ENCODE measurements at regions not wholly inside any gene's neighbourhood (a gene's known extent, or its start where the extent isn't known, plus 50 kb on each side); places are given as distances from the start of the nearest gene placed in this dataset.

DNA sequence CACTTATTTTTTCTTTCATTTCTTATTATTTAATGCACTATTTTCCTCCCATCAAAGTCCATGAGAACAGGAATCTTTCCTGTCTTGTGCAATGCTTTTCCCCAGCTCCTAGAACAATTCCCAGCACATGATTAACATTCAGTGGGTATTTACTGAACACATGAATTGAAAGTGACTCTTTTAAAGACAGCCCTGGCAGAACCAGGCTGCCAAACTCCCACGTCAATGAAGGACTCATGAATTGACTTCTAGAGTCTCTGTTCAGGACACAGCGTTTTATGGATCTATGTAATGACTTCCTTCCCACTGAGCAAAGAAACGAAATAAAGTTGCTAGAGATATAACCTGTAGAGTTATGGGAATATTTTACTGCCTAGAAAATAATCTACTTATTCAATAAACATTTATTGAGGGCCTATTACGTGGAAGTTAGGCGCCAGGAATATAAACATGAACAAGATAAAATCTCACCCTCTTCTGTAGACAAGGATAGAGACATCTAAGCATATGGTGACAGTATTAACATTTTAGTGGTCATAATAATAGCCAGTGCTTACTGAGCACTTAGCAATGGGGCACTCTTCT lies 485.9 kb upstream of the KLF4 start:
- no peak for DNase-seq (ENCODE audit: low spot score)
- TF ChIP-seq, protein P1, sequence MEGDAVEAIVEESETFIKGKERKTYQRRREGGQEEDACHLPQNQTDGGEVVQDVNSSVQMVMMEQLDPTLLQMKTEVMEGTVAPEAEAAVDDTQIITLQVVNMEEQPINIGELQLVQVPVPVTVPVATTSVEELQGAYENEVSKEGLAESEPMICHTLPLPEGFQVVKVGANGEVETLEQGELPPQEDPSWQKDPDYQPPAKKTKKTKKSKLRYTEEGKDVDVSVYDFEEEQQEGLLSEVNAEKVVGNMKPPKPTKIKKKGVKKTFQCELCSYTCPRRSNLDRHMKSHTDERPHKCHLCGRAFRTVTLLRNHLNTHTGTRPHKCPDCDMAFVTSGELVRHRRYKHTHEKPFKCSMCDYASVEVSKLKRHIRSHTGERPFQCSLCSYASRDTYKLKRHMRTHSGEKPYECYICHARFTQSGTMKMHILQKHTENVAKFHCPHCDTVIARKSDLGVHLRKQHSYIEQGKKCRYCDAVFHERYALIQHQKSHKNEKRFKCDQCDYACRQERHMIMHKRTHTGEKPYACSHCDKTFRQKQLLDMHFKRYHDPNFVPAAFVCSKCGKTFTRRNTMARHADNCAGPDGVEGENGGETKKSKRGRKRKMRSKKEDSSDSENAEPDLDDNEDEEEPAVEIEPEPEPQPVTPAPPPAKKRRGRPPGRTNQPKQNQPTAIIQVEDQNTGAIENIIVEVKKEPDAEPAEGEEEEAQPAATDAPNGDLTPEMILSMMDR (conservative IDR thresholded peaks at IDR 0.05; ENCODE audit: low read depth): no peak
- ChIA-PET POLR2A (ENCODE audit: low non-redundant PET) (no interaction called here), CTCF (no interaction called here)
- H3K27ac ChIP-seq: no peak overlapping the region

DNA sequence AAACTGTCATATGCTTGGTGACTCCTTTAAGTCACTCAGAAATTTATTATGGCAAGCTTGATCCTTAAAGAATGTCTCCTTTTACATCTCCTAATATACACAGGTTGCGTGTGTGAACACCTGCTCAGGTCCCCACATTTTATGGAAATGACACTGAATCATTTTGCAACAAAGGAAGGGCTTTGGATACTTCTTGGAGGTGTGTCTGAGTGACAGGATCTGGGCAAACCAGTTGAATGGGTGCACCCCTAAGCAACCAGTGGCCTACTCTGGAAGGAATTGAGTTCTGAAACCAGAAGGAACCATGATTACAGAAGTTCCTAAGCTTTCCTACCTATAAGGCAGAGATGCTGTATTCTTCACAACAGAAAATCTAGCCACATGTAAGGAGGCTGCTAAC lies 483.9 kb upstream of the KLF4 start:
- TF ChIP-seq, protein P1 (conservative IDR thresholded peaks at IDR 0.05; ENCODE audit: low read depth): no peak
- DNase-seq (ENCODE audit: low spot score): no peak
- POLR2A ChIA-PET (ENCODE audit: low non-redundant PET): no interaction called here
- CTCF ChIA-PET: interaction anchor here (0.6 to 0.7 kb wide), 2 partner anchors 266 to 472 kb away, joined by 3 to 8 read pairs; no protein-coding TSS in a partner anchor
- no peak overlapping the region for H3K27ac ChIP-seq

DNA sequence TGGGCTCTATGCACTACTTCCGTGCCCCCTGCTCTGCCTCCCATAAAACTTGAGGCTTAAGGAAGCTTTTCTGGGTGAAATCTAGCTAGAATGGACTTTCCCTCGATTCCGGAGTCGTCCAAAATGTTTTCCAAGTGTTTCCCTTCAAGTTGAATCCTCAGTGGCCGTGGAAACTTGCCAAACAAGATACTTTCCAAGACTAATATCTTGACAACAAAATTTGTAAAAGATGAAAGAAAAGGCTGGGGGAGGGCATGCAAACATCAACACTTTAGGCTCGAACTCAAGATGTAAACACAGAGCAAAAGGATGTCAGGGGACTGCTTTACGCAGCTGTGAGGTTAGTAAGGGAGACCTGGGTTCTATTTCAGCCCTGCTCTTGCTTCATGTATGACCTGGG lies 482.8 kb upstream of the KLF4 start:
- TF ChIP-seq, protein P1 (conservative IDR thresholded peaks at IDR 0.05; ENCODE audit: low read depth): no peak
- ChIA-PET CTCF (interaction anchor here (0.7 kb wide), 2 partner anchors 9 to 1799 kb away, joined by 3 read pairs; no protein-coding TSS in a partner anchor), POLR2A (ENCODE audit: low non-redundant PET) (no interaction called here)
- H3K27ac ChIP-seq: no peak overlapping the region
- DNase-seq (ENCODE audit: low spot score): no peak

DNA sequence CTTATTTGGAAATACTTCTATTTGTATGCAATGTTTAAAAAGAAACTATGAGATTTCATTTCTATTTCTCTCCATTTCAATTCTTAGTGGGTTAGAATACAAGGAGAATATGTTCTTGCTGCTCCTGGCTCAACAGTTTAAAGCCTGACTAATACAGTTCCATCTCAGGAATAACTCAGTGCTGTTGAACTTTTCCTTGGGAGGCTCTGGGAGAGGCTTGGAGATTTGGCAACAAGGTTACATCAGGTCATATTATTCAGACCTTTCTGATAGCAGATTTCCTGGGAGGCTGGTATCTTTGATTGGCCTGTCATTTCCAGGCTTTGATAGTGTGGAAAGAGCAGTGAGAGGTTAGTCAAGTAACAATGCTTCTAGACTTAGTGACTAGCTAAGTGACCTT lies 481.7 kb upstream of the KLF4 start:
- CTCF ChIA-PET: interaction anchor here (0.6 kb wide), 2 partner anchors 171 to 300 kb away, joined by 3 read pairs; no protein-coding TSS in a partner anchor
- TF ChIP-seq, protein P1 (conservative IDR thresholded peaks at IDR 0.05; ENCODE audit: low read depth): no peak
- POLR2A ChIA-PET (ENCODE audit: low non-redundant PET): no interaction called here
- H3K27ac ChIP-seq: no peak overlapping the region
- no peak for DNase-seq (ENCODE audit: low spot score)

DNA sequence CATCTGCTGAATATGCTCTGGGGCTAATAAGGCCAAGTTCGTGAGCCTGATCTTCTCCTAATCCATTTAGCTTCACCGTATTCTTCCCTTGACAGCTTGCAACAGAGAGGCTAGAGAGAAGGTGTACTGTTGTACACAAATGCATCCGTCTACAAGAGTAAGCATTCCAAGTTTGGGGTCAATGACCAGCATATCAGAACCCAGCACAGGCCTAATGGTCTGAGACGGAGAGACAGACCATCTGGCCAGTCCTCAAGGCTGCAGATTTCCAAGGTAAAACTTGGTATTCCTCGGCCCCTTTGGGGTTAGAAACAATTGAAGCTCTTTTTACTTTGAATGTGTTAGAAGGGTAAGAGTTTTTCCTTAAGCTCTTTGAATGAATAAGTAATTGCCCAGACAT lies 481.2 kb upstream of the KLF4 start:
- no peak overlapping the region for H3K27ac ChIP-seq
- POLR2A ChIA-PET (ENCODE audit: low non-redundant PET): no interaction called here
- no peak for DNase-seq (ENCODE audit: low spot score)
- TF ChIP-seq, protein P1 (conservative IDR thresholded peaks at IDR 0.05; ENCODE audit: low read depth): no peak
- CTCF ChIA-PET: interaction anchor here (0.6 kb wide), 3 partner anchors 172 to 785 kb away, joined by 3 read pairs; no protein-coding TSS in a partner anchor

DNA sequence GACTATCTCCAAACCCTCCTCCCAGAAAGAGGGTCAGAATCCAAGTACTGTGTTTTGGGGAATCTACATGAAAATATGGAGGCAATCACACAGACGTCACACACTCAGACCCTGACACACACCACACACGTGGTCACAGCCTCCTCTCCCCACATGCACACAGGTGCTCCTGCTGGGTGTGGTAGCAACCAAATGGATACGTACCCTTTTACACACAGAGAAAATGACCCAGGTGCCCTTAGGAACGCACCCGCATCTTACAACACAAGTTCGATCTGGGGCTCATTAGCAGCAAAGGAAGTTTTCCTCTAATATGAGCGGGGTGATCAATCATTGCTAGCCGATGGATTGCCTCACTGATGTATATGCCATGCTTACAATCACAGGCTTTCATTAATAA lies 480.2 kb upstream of the KLF4 start:
- TF ChIP-seq, protein P1 (conservative IDR thresholded peaks at IDR 0.05; ENCODE audit: low read depth): no peak
- CTCF ChIA-PET: no interaction called here
- DNase-seq (ENCODE audit: low spot score): no peak
- POLR2A ChIA-PET (ENCODE audit: low non-redundant PET): no interaction called here
- no peak overlapping the region for H3K27ac ChIP-seq
